ENCODE measurements at regions not wholly inside any gene's neighbourhood (a gene's known extent, or its start where the extent isn't known, plus 50 kb on each side); places are given as distances from the start of the nearest gene placed in this dataset.
"Not testable (repeated sequence)": the region's sequence is repeated elsewhere in the genome, so short reads cannot be mapped to it uniquely, and the experiment has no call there.

- DNase-seq, result no peak
These were observed 212.8 kb downstream of the FGF9 start for GRCh38 chr13:21883713-21884112.

GRCh38 chr13:21884299-21884909 lies 213.5 kb downstream of the FGF9 start:
- DNase-seq, result no peak

DNA sequence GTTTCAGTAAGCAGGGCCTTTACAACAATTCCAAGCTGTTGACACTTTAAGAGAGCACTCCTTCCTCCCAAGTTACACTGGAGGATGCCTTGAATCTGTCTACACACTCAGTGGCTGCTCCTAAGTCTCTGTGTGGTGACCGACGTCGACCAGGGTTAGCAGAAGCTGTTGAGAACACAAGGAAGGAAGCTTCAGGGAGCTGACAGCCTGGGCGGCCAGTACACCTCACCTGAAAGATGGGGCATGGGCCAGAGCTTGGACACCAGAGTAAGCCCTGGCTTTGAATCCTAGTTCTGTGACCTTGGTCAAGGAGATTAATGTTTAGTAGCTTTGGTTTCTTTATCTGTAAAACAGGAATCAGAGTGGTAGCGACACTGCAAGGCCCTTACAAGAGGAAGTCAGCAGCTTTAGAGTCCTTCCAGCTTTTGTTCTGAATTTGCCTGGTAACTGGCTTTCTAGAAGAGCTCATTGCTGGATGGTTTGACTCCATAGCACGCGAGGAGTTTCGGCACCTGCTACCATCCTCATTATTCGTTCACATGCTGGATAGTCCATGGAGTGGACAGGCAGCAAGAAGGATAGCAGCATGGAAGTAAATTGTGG lies 214.2 kb downstream of the FGF9 start:
- no peak for DNase-seq

DNA sequence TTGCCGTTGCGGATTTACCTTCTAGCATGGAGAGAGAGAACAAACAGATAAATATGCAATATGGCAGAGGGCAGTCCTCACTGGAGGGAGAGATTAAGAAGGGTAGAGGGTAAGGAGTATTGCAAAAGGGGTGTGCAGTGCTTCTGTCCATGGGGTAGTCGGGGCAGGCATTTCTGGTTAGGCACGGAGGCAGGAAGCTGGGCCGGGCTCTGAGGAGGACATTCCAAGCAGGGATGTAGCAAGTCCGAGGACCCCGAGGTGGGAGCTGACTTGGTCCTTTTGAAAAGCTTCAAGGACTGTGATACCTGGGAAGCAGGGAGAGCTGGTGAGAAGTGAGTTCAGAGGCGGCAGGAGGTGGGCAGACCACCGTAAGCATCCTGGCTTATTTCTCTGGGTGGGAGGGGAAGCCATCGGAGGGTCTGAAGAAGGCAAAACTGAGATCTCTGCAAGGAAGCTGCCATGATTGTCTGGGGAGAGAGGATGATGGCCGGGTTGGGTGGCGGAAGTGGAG lies 214.9 kb downstream of the FGF9 start:
- no peak for DNase-seq

- DNase-seq, result no peak
These were observed 218.8 kb downstream of the FGF9 start for GRCh38 chr13:21889651-21890050.

DNA sequence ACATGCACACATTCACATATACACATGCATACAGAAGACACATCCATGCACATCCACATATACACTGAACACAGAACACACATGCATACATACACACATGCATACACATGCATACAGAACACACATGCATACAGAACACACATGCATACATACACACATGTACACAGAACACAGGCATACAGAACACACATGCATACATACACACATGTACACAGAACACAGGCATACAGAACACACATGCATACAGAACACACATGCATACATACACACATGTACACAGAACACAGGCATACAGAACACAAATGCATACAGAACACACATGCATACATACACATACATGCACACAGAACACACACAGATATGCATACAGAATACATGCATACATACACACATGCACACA lies 219.3 kb downstream of the FGF9 start:
- DNase-seq, result not testable (repeated sequence)

DNA sequence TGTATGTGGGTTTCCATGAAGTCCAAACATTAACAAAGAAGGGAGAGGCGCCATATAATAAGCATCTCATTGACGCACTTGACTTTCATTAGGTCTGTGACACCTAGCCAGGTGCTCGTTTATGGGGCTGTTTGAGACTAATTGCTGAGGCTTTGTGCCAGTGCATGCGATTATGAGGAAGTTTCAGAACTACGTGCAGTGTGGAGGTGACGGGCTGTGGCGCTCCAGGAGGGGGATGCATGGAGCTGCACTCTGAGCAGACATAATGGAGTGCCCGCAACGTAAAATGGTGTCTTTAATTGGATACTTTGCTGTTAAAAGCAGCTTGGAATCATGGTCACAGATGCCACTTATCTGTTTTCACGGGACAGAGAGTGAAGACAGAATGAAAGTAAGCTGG lies 223.2 kb downstream of the FGF9 start:
- no peak for DNase-seq

DNA sequence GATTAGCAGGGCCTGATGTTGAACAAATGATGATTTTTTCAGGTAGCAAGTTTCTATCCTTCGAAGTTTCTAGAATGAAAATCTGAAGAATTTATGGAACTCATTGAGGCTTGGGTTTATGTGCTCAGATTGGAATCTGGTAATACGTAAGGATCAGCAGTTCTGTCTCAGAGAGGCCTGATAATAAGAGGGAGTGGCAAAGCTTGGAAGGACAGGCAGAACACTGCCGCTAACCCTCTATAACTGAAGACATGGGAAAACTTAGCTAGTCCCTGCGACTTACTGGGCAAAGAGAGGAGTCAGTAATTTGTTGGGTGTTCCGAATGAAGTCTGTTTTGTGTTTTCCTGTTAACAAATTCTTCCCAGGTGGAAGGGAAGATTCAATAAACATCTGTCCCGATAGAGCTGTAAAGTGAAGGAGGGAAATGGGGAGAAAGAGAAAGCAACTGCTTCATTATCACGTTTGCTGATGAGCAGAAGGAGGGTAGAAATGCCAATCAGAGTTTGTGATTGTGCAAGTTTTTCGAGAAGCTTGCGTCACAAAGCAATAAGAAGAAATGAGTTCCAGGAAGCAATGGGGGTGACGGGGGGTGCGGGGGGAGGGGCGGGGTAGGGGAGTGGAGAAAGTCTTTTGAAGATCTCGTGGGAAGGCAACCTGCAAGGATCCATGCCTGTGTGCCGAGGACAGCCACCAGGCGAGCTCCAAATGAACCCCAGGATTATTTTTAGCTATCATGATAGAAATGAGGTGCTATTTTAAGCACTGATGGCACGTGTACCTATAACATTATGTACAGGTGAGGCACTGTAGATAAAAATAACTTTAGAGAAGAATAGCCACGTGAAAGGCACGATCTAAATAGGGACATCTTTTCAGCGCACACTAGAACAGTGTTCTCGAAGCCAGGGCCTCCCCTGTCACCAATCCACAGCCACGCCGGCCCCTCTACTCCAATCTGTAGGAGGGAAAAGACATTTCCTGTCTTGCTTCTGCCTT lies 224.1 kb downstream of the FGF9 start:
- DNase-seq, result no peak

DNA sequence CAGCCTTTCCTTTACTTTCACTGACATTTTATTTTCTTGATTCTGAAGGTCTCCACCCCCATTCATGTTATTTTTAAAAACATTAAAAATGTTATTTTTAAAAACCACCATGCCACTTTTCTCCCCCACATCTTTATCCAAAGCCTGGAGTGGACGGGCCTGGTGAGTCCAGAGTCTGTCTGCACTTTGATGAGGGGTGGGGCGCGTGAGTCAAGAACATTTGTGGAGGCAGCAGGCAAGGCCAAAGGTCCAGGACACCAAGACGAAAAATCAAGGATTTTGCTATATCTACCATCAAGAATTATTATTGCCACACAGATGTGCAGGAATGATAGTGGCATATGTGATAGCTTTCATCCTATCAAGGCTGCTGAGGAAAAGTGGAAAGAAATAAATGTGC lies 224.9 kb downstream of the FGF9 start:
- no peak for DNase-seq

DNA sequence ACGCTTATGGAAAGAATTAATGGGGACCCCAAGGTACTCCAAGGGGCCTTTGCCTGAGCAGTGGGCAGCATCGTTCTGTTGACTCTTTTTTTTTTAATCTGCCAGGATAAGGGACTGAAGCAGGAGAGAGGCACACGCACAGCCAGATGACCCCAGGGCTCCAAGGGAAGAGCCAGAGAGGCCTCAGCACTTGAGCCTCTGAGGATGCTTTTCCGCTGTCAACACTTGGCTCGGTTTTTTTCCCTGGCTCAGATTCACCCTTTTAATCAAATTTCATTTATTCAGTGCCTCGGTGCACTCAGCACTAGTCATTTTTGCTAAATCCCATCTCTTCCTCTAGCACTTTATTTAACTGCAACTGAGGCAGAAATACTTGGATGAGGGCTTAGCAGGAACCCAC lies 226.3 kb downstream of the FGF9 start:
- DNase-seq, result no peak

GRCh38 chr13:21898459-21898858 lies 227.6 kb downstream of the FGF9 start:
- no peak for DNase-seq

DNA sequence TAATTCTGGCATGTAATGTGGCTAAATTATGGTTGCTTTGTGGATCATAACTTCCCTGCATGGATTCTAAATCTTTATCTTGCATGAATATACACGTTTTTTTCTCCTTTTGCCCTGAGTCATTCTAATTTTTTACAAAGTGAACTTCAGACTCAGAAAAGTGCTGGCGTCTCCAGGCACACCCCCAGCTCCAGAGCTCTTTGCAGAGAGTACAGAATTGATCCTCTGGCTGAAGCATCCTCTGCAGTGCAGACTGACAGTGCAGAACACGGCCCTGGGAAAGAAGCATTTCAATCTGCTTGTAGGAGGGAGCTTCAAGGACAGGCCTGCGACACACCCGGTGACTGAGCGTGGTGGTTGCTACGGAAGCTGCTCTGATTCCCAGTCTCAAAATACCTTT lies 228.1 kb downstream of the FGF9 start:
- DNase-seq, result no peak

DNA sequence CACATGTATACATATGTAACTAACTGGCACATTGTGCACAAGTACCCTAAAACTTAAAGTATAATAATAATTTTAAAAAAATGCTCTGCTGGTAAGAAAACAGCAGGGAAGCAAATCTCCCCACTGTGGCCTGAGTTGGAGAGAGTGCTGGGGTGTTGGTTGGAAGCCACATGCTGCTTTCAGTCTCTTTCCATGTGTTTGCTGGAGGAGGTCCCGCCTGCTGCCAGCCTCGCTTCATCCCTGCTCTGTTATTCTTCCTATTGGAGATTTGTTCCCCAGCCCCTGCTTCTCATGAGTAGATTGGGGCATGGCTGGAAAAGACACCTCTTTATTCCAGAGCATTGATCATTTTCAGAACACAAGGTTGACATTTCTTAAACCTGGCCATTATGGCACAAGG lies 230.5 kb downstream of the FGF9 start:
- no peak for DNase-seq

- DNase-seq, result no peak
These were observed 231.2 kb downstream of the FGF9 start for GRCh38 chr13:21901811-21902708.

DNA sequence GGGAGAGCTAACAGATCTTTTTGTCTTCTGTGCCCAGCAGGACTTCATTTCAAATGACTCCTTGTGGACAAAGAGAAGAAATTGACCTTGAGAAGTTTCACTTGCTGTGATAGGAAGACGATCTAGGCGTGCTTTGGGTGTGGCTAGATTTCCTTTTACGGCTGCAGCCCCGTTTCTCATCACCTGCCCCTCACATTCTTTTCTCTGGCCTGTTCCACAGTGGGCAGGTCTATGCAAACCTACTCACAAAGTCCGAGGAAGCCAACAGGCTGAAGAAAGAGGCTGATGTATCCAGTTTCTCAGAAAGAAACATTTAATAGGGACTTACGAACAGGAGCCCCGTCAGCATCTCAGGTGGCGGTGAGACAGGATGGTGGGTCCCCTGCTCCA lies 231.8 kb downstream of the FGF9 start:
- no peak for DNase-seq

DNA sequence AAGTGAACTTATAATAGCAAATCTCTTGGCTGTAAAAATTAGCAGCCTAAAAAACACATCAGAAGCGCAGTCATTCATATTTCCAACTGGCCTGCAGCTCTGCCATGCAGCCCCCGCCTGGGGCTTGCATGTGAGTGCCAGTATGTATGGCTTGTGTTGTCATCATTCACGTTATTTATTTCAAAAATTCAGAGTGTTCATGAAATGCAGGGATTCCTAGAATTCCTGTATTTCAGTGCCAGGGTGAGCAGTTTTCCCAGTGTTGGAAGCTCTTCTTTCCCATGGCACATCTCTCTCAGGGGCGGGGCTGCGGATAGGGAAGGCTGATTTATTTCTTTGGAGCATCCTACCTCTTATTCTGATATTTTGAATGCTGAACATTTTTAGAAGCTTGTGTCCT lies 234.6 kb downstream of the FGF9 start:
- DNase-seq, result no peak

GRCh38 chr13:21909331-21909730 lies 238.5 kb downstream of the FGF9 start:
- DNase-seq, result no peak

GRCh38 chr13:21910546-21910945 lies 239.7 kb downstream of the FGF9 start:
- no peak for DNase-seq

DNA sequence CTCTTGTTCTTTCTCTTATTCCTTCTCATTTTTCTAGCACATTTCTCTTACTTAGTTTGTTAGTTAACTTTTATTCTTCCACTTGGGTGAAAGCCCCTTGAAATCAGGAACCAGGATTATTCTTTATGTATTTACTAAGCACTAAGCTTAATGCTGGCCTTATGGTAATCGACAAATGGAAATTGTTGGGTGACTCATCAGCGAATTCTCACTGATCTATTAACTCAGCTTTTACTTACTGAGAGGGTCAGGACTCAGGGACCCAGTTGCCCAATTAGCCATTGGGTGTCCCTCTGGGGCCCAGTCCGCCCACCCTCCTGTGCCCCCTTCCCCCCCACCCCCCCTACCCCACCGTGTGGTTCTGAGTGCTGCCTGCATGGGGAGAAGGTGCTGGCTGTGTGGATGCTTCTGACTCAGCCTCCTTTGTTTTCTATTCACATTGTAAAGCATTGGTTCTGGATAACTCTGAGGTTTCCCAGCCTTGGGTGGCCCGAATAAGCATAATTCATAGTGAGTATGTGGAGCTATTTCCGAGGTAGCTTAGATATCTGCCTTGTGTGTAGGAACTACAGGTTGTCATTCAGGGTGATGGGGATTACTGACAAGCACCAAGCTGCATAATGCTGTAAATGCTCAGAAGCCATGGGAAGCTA lies 240.9 kb downstream of the FGF9 start:
- DNase-seq, result no peak

GRCh38 chr13:21913010-21913409 lies 242.1 kb downstream of the FGF9 start:
- no peak for DNase-seq

DNA sequence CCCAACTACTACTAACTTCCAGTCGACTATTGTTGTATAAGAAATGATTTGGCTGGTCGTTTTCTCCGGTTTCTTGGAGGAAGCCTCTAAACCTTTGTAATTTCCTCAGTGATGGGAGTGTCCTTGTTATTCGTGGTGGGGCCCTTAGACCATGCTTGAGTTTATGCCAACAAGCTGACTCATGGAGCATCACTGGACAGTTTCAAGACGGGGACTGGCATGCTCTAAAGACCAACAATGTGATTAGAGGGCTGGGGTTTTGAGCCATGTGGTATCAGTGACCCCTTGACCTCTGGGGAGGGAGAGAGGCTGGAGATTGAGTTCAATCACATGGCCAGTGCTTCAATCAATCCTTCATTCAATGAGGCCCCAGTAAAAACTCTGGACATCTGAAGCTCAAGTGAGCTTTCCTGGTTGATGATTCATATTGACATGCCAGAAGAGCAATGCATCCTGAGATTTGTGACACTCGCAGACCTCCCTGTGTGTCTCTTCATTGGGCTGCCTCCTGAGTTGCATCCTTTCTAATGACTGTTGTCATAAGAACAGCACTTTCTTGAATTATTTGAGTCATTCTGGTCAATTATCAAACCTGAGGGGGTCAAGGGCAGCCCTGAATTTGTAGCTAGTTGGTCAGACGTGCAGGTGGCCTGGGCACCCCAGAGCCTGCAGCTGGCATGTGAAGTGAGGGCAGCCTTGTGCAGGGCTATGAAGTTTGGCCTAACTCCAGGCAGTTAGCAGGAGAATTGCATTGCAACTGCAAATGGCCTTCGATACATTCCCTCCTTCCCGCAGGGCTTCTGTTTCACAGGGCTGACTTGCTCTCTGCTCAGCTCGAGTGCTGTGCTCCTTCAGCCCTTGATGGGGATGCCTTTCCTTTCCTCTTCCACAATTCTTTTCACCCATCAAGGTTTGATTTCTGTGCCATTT lies 246.5 kb downstream of the FGF9 start:
- no peak for DNase-seq
